OCI-M1 (cell line): ENCODE measurements at regions not wholly inside any gene's neighbourhood (a gene's known extent, or its start where the extent isn't known, plus 50 kb on each side); places are given as distances from the start of the nearest gene placed in this dataset.
"Not testable (repeated sequence)": the region's sequence is repeated elsewhere in the genome, so short reads cannot be mapped to it uniquely, and the experiment has no call there.

ENCODE experiments used
- DNase-seq: peaks from one replicate; lab custom pipeline; 2025; lab: John Stamatoyannopoulos, UW

DNA sequence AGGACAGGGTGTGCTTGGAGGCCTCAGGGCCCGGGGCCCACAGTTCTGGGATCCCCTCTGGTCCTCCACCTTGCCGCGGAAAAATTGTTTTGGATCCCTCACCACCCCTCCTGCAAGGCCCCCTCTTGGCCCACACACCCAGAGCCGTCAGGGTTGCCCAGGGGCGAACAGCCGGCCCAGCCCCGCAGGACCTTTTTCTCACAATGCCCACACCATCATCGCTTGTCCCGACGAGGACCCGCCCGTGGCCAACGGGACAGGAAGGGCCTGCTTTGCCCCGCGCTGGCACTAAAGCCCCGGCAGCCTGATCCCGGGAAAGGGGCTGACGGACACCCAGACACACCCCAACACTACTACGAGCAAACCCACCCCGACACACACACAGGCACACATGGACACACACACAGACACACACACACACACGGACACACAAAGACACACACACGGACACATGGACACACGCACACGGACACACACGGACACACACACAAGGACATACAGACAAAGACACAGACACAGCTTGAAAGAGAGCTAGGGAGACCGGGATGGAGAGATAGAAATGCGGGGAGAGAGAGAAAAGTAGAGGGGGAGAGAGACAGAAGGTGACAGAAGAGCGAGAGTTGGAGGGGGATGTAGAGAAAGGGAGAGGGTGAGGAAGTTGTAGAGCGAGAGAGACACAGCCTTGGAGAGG, 1493.5 kb upstream of the DEFB115 start:
- no peak for DNase-seq

DNA sequence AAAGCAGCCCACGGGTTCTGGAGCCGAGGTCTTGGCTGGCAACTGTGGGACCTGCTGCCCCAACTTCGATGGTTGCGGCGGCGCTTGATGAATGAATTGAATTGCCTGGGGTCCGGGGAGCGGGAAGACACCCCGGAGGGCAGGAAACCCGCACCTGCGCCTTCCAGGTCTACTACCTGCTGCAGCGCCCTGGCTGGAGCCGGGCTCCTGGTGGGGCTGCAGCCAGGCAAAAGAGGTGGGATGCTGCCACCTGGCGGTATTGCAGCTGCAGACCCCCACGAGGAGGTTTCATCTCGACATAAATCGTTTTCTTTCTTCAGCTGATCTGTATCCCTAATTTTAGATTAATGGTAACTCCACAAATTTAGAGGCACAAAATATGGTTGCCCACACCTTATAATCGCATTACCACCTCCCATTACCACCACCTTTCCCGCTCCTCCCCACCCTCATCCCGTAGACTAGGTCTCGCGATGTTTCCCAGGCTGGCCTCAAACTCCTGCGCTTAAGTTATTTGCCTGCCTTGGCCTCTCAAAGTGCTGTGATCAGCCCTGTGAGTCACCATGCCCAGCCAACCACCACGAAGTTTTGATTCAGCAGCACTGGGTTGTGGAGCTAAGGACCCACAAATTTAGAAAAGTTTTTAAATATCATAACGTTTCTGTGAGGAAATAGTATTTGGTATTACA, 1492.4 kb upstream of the DEFB115 start:
- DNase-seq: peak; percentile 54

DNA sequence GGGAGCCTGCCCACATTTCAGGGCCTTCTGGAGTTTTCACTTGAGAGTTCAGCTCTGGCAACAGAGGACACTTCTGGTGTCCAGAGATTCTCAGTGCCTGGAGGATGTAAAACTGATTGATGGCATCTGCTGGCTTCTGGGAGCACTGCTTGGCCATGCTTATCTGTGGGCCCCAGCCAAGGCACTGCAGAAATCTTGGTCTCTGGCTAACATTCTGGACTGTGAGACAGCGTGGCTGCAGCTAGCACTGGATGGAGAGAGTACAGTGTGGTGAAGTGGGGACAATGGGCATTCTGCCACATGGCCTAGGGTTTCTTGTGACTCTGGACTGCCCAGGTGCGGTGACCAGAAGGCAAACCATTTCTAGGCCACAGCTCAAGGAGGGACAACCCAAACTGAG, 1479.4 kb upstream of the DEFB115 start:
- peak; percentile 13 for DNase-seq

DNA sequence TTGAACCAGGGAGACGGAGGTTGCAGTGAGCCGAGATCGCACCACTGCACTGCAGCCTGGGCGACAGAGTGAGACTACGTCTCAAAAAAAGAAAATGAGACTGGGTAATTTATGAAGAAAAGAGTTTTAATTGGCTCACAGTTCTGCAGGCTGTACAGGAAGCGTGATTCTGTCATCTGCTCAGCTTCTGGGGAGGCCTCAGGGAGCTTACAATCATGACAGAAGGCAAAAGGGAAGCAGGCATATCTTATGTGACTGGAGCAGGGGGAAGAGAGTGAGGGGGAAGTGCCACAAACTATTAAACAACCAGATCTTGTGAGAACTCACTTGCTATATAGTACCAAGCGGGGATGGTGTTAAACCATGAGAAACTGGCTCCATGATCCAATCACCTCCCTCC, 1476.2 kb upstream of the DEFB115 start:
- DNase-seq: peak; percentile 62

DNA sequence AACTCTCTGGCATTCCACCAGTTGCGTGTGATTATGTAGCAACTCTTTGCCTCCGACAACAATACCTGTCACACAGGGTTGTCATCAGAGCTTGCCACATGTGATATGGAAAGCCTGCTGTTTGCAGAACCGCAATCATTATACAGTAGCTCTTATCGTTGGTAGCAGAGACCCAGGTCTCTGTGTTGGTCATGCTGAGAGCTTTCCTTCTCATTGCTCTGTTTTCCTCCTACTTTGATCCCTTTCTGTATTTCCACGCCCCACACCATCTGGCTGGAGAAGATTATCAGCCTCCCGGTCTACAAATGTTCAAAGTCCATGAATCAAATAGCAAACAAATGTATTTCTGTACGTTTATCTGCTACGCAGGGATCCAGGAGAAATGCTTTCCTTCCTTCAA, 1475.6 kb upstream of the DEFB115 start:
- DNase-seq: peak; percentile 98

DNA sequence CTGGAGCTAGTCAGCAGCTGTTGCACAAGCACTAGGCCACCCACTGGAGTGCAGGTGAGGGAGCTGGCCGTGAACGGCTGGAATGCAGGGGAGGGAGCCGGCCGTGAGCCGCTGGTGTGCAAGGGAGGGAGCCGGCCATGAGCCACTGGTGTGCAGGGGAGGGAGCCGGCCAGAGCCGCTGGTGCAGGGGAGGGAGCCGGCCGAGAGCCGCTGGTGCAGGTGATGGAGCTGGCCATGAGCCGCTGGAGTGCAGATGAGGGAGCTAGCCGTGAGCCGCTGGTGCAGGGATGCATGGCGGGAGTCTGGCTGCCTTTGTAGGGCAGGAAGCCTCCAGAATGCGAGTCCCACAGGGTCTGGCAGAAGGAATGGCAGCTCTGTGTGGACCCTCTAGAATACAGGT, 1470.0 kb upstream of the DEFB115 start:
- DNase-seq: not testable (repeated sequence)

DNA sequence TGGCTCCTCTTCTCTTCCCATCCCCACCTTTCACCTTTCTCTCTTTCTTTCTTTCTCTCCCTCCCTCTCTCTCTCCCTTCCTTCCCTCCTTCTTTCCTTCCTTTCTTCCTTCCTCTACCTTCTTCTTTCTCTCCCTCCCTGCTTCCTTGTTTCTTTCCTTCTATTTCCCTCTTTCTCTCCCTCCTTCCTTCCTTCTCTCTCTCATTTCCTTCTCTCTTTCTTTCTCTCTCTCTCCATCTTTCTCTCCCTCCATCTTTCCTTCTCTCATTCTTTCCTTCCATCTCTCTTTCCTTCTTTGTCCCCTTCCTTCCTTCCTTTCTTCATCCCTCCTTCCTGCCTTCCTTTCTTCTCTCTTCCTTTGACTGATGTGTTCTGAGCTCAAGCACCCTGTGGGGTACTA, 1467.0 kb upstream of the DEFB115 start:
- no peak for DNase-seq

DNA sequence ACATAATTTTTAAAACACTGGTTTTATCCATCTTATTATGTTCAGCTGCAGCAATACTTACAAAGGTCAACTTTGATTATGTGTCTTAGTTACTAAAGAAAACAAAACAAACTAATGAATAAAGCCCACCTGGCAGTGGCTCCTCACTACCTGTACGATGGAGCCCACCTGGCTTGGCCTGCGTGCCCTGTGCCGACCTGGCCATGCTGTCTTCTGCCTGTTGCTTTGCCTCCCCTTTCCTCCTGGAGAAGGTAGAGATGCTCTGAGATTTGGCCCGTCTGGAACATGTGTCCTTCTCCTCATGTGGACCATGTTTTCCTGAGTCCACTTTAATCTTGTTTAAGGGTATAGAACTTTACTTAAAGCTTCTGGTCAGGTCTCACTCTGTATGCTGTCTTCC, 1426.0 kb upstream of the DEFB115 start:
- DNase-seq: not testable (repeated sequence)

DNA sequence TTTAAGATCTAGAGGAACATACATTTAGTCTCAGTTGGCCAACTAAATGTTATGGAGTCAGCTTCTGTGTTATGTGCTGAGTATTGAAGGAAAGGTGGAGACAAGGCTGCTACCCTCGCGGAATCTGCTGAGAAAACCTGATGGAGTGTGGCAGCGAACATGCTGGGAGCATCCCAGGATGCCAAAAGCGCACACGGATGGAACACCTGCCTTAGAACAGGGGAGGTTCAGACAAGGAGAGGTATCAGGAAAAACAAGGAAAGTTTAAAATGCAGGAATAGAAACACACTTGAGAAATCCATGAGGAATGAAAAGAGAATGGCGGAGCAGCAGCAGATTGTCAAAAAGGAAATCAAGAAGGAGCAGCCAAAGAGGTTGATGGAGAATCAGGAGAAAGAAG, 1389.5 kb upstream of the DEFB115 start:
- DNase-seq: not testable (repeated sequence)

DNA sequence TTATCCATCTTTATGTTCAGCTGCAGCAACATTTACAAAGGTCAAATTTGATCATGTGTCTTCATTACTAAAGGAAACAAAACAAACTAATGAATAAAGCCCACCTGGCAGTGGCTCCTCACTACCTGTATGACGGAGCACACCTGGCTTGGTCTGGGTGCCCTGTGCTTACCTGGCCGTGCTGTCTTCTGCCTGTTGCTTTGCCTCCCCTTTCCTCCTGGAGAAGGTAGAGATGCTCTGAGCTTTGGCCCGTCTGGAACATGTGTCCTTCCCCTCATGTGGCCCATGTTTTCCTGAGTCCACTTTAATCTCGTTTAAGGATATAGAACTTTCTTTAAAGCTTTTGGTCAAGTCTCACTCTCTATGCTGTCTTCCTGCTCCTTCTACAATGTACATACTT, 1388.8 kb upstream of the DEFB115 start:
- DNase-seq: not testable (repeated sequence)

DNA sequence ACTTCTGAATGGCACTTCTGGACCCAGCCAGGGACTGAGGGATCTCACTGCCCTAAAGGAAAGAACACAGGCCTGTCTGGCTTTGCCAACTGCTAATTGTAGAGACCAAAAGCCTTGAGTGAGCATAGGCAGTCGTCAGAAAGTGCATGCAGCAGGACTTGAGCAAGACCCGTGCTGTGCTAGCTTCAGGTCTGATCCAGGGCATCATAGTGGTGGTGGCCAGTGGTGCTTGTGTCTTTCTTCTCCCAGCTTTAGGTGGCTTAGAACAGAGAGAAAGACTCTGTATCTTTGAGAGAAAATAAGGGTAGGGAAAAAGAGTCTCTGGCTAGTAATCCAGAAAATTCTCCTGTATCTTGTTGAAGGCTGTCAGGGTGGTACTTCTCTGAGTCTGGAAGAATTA, 1385.6 kb upstream of the DEFB115 start:
- not testable (repeated sequence) for DNase-seq

DNA sequence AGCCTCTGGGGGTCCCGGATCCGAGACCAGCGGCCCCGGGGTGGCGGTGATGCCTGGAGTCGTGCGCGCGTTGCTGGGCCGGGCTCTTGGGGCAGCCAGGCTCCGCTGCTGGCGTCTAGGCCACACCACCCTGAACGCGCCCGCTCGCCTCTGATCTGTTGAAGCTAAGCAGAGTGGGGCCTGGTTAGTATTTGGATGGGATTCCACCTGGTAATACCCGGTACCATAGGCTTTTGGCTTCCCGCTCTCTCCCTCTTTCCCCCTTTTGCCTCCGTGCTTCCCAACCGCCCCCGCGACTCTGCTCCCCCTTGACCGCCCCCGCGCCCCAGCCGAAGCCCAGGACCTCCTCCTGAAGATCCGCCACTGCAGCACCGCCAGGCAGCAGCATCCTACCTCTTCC, 1383.5 kb upstream of the DEFB115 start:
- DNase-seq: peak; percentile 33

DNA sequence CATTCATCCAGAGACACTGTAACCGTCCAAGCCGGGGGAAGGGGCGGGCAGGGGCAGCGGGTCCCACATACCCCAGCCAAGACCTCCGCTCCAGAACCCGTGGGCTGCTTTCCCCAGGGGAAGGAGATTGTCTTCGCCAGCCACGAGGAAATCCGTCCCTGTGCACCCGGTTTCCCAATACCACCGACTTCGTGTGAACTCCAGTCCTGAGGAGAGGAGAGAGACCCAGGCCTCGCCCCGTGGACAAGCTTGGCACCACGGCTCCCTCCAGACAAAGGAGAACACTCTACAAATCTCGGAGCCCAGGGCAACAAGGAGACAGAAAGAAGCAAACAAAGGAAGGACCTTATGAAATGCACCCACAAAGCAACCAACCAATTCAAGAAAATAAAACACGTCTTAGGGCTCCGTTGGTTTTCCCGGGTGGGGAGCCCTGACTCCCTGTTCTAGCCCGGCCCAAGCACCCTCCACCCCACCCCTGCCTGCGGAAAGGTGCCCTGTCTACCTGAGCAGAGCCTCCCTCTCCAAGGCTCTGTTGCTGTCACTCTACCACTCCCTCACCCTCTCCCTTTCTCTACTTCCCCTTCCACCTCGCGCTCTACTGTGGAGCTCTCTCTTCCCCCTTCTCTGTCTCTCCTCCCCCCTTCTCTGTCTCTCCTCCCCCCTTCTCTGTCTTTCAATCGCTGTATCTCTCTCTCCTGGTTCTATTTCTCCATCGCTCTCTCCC, 1382.8 kb upstream of the DEFB115 start:
- no peak for DNase-seq

DNA sequence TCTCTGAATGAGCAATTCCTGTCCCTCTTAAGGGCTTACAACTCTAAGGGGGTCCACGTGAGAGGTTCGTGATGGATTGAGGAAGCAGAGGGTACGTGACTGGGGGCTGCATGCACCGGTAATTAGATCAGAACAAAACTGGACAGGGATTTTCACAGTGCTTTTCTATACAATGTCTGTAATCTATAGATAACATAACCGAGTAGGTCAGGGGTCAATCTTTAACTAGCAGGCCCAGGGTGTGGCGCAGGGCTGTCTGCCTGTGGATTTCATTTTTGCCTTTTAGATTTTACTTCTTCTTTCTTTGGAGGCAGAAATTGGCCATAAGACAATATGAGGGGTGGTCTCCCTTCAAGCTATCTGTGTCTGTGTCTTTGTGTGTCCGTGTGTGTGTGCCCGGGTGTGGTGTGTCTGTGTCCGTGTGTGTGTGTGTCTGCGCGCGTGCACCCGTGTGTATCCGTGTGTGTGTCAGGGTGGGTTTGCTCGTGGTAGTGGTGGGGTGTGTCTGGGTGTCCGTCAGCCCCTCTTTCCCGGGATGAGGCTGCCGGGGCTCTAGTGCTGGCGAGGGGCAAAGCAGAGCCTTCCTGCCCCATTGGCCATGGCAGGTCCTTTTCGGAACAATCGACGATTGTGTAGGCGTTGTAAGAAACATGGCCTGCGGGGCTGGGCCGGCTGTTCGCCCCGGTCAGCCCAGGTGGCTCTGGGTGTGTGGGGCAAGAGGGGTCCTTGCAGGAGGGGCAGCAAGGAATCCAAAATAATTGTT, 1382.0 kb upstream of the DEFB115 start:
- peak; percentile 90 for DNase-seq

DNA sequence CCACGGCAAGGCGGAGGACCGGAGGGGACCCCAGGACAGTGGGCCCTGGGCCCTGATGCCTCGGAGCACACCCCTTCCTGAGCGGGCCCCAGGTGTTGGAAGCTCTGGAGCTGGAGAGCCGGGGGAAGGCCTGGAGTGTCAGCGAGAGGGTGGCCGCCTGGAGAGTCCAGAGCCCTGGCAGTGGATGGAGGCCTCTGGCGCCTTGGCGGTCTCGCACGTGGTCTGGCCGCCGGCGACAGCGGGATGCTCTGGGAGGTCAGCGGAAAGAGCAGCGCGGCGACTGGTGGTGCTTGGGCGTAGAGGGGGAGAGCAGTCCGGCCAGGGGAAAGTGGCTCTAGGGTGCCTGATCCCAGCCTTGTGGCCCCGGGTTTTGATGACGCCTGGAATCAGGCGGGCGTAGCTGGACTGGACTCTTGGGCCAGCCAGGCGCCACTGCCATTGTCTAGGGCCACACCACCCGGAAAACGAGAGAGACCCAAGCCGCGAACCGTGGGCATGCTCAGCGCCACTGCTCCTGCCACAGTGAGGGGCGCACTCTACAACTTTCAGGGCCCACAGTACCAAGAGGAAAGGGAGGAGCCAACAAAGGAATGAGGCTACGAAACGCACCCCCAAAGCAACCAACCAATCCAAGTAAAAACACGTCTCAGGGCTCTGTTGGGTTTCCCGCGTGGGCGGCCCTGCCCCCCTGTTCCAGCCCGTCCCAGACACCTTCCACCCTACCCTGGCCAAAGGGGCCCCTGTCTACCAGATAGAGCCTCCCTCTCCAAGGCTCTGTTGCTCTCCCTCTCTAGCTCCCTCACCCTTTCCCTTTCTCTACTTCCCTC, 1381.2 kb upstream of the DEFB115 start:
- DNase-seq: not testable (repeated sequence)

DNA sequence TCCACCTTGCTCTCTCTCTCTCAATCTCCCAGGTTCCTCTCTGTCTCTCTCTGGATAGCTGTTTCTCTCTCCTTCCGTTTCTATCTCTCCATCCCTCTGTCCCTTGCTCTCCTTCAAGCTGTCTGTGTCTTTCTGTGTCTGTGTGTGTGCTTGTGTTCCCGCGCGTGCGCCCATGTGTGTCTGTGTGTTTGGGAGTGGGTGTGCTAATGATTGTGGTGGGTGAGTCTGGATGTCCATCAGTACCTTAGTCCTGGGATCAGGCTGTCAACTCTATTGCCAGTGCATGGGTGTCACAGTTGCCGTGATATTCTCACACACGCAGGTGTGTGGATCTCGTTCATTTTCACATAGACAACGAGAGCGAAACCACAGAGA, 1380.6 kb upstream of the DEFB115 start:
- DNase-seq: no peak

DNA sequence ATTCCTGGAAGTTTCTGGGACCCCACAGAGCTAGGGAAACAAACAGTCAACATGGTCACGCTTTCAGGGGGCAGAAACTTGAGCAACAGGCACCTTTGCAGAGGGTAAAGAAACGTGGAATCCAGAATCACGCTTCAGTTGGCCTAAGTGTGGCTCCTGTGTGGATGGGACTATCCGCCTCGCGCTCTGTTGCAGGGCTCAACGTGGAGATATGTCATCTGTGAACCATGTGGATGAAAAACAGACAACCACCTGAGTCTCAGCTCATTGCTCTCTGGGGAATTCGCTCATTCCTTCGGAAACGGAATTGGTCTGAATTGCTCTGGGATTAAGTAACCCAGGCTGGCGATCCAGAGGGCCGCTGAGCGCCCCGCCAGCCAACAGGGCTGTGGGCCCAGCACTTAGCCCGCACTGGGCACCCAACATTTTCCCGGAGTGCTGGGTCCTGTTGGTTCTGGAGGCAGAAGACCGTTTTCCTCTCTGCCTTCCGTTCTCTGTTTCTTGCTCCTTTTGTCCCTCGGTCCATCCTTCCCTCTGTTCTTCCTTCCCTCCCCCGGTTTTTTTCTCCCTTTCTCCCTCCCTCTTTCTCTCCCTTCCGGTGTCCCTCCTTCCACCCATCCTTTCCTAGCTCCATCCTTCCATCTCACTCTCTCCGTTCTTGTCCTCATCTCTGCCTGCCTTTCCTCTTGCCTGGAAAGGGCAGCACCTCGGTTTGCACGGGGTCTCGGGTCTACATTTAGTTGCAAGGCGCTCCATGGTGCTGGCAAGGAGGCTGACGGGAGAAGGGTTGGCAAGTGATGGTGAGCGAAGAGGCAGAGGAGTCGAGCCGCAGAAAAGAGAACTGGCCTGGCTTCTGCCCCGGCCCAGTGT, 1379.8 kb upstream of the DEFB115 start:
- not testable (repeated sequence) for DNase-seq

DNA sequence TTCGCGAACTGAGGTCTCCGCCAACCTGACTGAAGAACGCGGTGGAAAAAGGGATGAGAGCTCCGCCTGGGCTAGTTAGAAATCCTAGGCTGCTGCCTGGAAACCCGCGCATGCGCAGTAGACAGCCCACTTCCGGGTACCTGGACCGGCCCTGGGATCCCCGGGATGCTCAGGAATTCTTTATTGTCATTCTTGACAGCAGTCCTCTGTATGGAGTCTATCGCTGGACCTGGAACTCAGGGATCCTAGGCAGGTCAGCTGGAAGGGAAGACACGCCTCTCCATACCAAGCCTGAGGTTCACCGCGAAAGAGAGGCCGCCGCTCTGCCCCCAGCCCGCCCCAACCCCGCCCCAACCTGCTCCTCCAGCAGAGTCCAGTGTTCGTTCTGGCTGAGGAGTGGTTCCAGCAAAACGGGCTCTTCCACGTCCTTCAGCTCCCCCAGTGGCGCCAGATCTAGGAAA, 1379.2 kb upstream of the DEFB115 start:
- no peak for DNase-seq

DNA sequence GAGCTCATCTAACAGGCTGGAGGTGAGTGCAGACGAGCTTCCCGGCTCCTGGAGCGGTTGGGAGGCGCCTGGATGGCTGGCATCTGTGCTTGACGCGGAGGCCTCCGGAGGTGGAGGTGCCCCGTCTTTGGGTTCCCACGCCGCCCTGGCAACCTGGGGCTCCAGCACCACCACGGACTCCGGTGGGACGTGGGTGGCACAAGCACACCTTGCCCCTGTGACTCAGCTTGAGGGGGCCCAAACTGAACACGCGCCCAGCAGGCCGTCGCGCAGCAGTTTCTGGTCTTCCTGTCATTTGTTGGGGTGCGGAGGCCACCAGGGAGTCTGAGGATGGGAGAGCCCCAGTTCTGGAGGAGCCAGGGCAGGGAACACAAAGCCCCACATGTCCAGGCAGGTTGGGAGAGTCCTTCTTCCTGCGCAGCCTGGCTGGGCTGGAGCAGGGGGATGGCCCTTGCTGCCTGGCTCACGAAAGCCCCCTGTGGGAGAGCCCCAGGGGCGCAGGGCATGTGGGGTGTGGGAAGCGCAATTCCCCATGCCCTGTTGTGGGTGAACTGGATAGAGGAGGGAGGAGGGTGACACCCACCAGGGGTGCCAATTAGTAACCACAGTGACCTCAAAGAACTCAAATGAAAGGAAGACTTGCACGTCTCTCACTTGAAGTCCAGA, 1378.6 kb upstream of the DEFB115 start:
- DNase-seq: no peak

DNA sequence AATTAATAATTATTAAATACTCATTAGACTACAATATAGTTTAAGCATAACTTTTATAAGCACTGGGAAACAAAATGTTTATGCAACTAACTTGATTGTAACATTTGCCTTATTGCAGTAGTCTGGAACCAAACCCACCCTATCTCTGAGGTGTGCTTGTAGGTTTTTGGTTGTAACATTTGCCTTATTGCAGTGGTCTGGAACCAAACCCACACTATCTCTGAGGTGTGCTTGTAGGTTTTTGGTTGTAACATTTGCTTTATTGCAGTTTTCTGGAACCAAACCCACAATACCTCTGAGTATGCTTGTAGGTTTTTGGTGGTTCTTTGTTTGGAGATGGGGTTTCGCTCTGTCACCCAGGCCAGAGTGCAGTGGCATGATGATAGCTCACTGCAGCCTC, 1376.4 kb upstream of the DEFB115 start:
- DNase-seq: peak; percentile 29
